GM21526 (cell line): ENCODE measurements at regions not wholly inside any gene's neighbourhood (a gene's known extent, or its start where the extent isn't known, plus 50 kb on each side); places are given as distances from the start of the nearest gene placed in this dataset.

ENCODE experiments used
- ATAC-seq: cut with Tn5 transposase; IDR thresholded peaks from one replicate; pipeline ENCODE4 v1.9.1; 2021; ENCODE audit warnings: moderate library complexity; ENCODE audit not compliant: unreplicated experiment, low FRiP score

- ATAC-seq = no peak
Observed at GRCh38 chr12:91937009-91937408, 208.6 kb downstream of the BTG1 start.

- ATAC-seq = no peak
Observed at GRCh38 chr12:91935296-91935695, 210.3 kb downstream of the BTG1 start.

GRCh38 chr12:91931111-91931510, 214.5 kb downstream of the BTG1 start:
- ATAC-seq = no peak

- no peak for ATAC-seq
Observed at GRCh38 chr12:91928501-91928900, 217.1 kb downstream of the BTG1 start.

GRCh38 chr12:91926848-91927247, 218.8 kb downstream of the BTG1 start:
- no peak for ATAC-seq

GRCh38 chr12:91924827-91925226, 220.8 kb downstream of the BTG1 start:
- no peak for ATAC-seq

GRCh38 chr12:91923864-91924263, 221.8 kb downstream of the BTG1 start:
- ATAC-seq = no peak

GRCh38 chr12:91922674-91923073, 223.0 kb downstream of the BTG1 start:
- no peak for ATAC-seq

GRCh38 chr12:91922139-91922538, 223.5 kb downstream of the BTG1 start:
- no peak for ATAC-seq

GRCh38 chr12:91921555-91921954, 224.1 kb downstream of the BTG1 start:
- no peak for ATAC-seq

- no peak for ATAC-seq
Observed at GRCh38 chr12:91920741-91921140, 224.9 kb downstream of the BTG1 start.

- ATAC-seq = no peak
Observed at GRCh38 chr12:91920276-91920675, 225.4 kb downstream of the BTG1 start.

GRCh38 chr12:91918431-91918830, 227.2 kb downstream of the BTG1 start:
- no peak for ATAC-seq

- no peak for ATAC-seq
Observed at GRCh38 chr12:91914701-91915100, 230.9 kb downstream of the BTG1 start.

GRCh38 chr12:91913651-91914050, 232.0 kb downstream of the BTG1 start:
- ATAC-seq = no peak

GRCh38 chr12:91913124-91913523, 232.5 kb downstream of the BTG1 start:
- ATAC-seq = no peak

GRCh38 chr12:91912178-91912577, 233.5 kb downstream of the BTG1 start:
- no peak for ATAC-seq

- ATAC-seq = no peak
Observed at GRCh38 chr12:91910871-91911388, 234.7 kb downstream of the BTG1 start.

GRCh38 chr12:91902860-91903683, 242.6 kb downstream of the BTG1 start:
- ATAC-seq = no peak

- ATAC-seq = no peak
Observed at GRCh38 chr12:91901381-91902074, 244.1 kb downstream of the BTG1 start.

- ATAC-seq = no peak
Observed at GRCh38 chr12:91900971-91901370, 244.7 kb downstream of the BTG1 start.

- no peak for ATAC-seq
Observed at GRCh38 chr12:91899056-91899455, 246.6 kb downstream of the BTG1 start.
